ENCODE measurements at regions not wholly inside any gene's neighbourhood (a gene's known extent, or its start where the extent isn't known, plus 50 kb on each side); places are given as distances from the start of the nearest gene placed in this dataset.

DNA sequence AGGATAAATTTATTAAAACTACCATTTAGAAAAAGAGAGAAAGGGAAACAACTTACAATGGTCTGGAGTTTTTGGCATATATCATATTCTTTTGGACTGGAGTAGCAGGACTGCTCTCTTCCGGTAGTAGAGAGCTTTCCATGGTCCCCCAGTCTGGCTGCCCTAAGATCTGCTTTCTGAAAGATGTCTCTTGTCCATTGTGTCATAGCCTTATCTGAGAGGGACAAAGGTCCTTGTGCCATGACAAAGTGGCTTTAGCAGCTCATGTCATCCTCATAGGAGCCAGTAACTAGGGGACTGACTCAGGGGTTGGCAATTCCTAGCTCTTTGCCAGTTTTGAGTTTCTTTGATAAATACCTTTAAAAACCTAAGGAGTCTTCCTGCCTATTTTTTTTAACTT, 505.5 kb upstream of the ZEB2 start:
- TF ChIP-seq, protein P1, sequence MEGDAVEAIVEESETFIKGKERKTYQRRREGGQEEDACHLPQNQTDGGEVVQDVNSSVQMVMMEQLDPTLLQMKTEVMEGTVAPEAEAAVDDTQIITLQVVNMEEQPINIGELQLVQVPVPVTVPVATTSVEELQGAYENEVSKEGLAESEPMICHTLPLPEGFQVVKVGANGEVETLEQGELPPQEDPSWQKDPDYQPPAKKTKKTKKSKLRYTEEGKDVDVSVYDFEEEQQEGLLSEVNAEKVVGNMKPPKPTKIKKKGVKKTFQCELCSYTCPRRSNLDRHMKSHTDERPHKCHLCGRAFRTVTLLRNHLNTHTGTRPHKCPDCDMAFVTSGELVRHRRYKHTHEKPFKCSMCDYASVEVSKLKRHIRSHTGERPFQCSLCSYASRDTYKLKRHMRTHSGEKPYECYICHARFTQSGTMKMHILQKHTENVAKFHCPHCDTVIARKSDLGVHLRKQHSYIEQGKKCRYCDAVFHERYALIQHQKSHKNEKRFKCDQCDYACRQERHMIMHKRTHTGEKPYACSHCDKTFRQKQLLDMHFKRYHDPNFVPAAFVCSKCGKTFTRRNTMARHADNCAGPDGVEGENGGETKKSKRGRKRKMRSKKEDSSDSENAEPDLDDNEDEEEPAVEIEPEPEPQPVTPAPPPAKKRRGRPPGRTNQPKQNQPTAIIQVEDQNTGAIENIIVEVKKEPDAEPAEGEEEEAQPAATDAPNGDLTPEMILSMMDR (IDR thresholded peaks at IDR 0.05; ENCODE audit: poor library complexity, severe bottlenecking): no peak
- no peak overlapping the region for H3K27ac ChIP-seq (ENCODE audit: poor library complexity, severe bottlenecking)
- no peak for ATAC-seq (ENCODE audit: low read depth)
- H3K9me3 ChIP-seq (ENCODE audit: severe bottlenecking): no peaks in the 10 kb centered on the region
- H3K4me3 ChIP-seq (ENCODE audit: severe bottlenecking): no peak overlapping the region
- no peak for DNase-seq (ENCODE audit: low spot score)
- no peaks in the 10 kb centered on the region for H3K4me1 ChIP-seq (ENCODE audit: insufficient read depth, poor library complexity, severe bottlenecking)
- H3K36me3 ChIP-seq (ENCODE audit: low read depth): no peaks in the 10 kb centered on the region
- H3K27me3 ChIP-seq (ENCODE audit: insufficient read depth, poor library complexity, severe bottlenecking): no peaks in the 10 kb centered on the region

DNA sequence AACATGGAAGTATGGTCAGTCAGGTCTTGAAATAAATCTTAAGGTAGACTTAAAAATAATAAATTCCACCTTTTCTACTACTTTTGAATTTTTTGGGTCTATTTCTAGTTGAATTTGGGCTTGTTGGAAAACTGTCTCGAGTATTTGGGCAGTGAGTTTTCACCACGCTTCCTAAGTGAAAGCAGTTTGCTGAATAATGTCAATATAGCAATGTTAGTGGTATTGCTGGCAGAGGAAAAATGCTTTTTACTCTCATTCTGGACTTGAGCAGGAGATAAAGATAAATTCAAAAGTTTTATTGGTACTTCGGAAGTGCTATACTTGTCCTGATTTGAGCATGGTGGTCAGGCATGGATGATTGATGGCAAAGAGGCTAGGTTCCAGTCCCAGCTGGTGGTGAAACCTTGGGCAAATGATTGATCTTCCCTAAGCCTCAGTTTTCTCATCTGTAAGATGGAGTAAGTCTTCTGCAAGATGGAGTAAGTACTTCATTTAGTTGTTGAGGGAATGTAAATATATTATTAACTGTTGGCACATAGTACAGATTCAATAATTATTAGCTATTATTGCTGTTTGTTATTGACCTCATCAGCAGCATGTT, 503.5 kb upstream of the ZEB2 start:
- Histone ChIP-seq H3K4me1 (ENCODE audit: insufficient read depth, poor library complexity, severe bottlenecking) (no peaks in the 10 kb centered on the region), H3K9me3 (ENCODE audit: severe bottlenecking) (no peaks in the 10 kb centered on the region), H3K36me3 (ENCODE audit: low read depth) (no peaks in the 10 kb centered on the region), H3K4me3 (ENCODE audit: severe bottlenecking) (no peak overlapping the region), H3K27me3 (ENCODE audit: insufficient read depth, poor library complexity, severe bottlenecking) (no peaks in the 10 kb centered on the region), H3K27ac (ENCODE audit: poor library complexity, severe bottlenecking) (no peak overlapping the region)
- TF ChIP-seq, protein P1 (IDR thresholded peaks at IDR 0.05; ENCODE audit: poor library complexity, severe bottlenecking): no peak
- no peak for ATAC-seq (ENCODE audit: low read depth)
- no peak for DNase-seq (ENCODE audit: low spot score)

DNA sequence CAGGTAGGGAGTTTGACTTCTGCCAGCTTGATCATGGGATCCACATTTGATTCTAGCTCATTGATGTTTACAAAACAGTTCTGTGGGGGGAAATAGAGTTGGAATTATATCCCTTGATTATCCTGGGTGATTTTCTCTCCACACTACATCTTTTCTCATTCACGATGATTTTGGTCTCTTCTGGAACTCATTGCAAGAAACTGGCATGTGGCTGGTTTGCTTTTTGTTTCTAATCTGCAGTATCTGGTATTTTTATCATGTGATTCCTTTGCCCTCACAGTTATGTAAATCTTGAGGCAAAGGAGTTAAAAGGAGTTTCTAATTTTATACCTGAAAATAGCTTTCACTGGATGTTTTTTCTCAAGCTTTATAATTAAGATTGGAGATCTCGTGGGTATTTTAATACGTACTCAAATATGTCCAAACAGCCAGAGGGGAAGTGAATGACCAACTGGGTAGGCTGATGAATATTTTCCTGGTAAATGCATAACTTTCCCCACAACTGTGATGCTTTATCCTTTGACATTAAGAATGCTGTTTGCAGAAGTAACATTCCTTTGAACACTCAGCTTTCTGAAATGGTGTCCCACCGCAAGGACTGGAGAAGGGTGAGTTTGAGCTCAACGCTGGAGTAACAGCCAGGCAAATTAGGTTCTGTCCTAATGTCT, 502.9 kb upstream of the ZEB2 start:
- Histone ChIP-seq H3K9me3 (ENCODE audit: severe bottlenecking) (no peaks in the 10 kb centered on the region), H3K27me3 (ENCODE audit: insufficient read depth, poor library complexity, severe bottlenecking) (no peaks in the 10 kb centered on the region), H3K4me3 (ENCODE audit: severe bottlenecking) (no peak overlapping the region), H3K27ac (ENCODE audit: poor library complexity, severe bottlenecking) (no peak overlapping the region), H3K36me3 (ENCODE audit: low read depth) (no peaks in the 10 kb centered on the region), H3K4me1 (ENCODE audit: insufficient read depth, poor library complexity, severe bottlenecking) (no peaks in the 10 kb centered on the region)
- TF ChIP-seq, protein P1 (IDR thresholded peaks at IDR 0.05; ENCODE audit: poor library complexity, severe bottlenecking): no peak
- DNase-seq (ENCODE audit: low spot score) (no peak), ATAC-seq (ENCODE audit: low read depth) (no peak)

DNA sequence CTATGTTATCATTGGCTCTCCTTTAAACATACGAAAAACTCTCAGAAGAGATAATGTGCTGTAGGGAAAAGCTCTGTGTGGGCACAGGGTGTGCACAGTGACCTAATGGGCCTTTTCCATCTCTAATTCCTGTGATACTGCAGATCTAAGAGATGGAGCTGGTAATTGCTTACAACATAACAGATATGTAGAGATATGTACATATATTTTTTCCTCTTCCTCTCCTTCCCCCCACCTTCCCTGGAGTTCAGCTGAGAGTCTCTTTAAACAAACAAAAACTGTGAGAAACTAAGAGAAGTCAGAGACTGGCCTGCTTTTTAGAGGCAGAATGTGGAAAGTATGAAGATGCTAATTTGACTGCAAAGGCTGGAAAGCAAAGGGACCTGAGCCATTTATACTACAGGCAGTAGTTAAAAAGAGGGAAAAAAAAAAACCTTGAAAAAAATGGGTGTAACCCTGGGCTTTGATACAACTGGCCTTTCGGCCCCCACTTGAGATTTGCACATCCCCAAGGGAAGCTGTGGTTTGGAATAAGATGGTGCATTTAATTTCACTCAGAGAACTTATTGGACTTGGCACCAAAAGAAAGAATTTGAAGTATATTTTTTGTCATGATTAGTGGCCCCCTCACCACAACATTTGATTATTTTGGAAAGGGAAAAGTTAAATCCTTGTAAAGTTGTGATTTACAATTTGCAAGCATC, 502.2 kb upstream of the ZEB2 start:
- Histone ChIP-seq H3K4me3 (ENCODE audit: severe bottlenecking) (no peak overlapping the region), H3K27me3 (ENCODE audit: insufficient read depth, poor library complexity, severe bottlenecking) (no peaks in the 10 kb centered on the region), H3K9me3 (ENCODE audit: severe bottlenecking) (no peaks in the 10 kb centered on the region), H3K4me1 (ENCODE audit: insufficient read depth, poor library complexity, severe bottlenecking) (peaks cover 5% of the 10 kb centered on the region), H3K27ac (ENCODE audit: poor library complexity, severe bottlenecking) (no peak overlapping the region), H3K36me3 (ENCODE audit: low read depth) (no peaks in the 10 kb centered on the region)
- ATAC-seq (ENCODE audit: low read depth) (no peak), DNase-seq (ENCODE audit: low spot score) (no peak)
- TF ChIP-seq, protein P1 (IDR thresholded peaks at IDR 0.05; ENCODE audit: poor library complexity, severe bottlenecking): no peak

Measured in RWPE2 (cell line).